ENCODE measurements at regions not wholly inside any gene's neighbourhood (a gene's known extent, or its start where the extent isn't known, plus 50 kb on each side); places are given as distances from the start of the nearest gene placed in this dataset.
A peak's percentile ranks its signal among the peaks of the same experiment; 100 is the strongest.
"Not testable (repeated sequence)": the region's sequence is repeated elsewhere in the genome, so short reads cannot be mapped to it uniquely, and the experiment has no call there.

- Histone ChIP-seq H3K27me3 (replicated peaks) (no peaks in the 10 kb centered on the region), H3K4me1 (replicated peaks) (no peaks in the 10 kb centered on the region), H3K36me3 (no peaks in the 10 kb centered on the region), H3K4me3 (no peak overlapping the region), H3K27ac (no peak overlapping the region), H3K9me3 (replicated peaks) (no peaks in the 10 kb centered on the region)
- no peak for DNase-seq (ENCODE audit: low read depth in 1 of 2, low spot score in 2 of 2)
These were observed 278.8 kb upstream of the CELF4 start for GRCh38 chr18:37844209-37844970.

GRCh38 chr18:37838083-37838482 lies 272.5 kb upstream of the CELF4 start:
- Histone ChIP-seq H3K36me3 (no peaks in the 10 kb centered on the region), H3K27ac (no peak overlapping the region), H3K27me3 (replicated peaks) (no peaks in the 10 kb centered on the region), H3K4me3 (no peak overlapping the region), H3K9me3 (replicated peaks) (no peaks in the 10 kb centered on the region; the same call in 1 of the 2 replicates), H3K4me1 (replicated peaks) (no peaks in the 10 kb centered on the region)
- DNase-seq (ENCODE audit: low read depth in 1 of 2, low spot score in 2 of 2), result no peak

- DNase-seq (ENCODE audit: low read depth in 1 of 2, low spot score in 2 of 2), result no peak
- H3K27me3 ChIP-seq (replicated peaks), result no peaks in the 10 kb centered on the region
- H3K36me3 ChIP-seq, result no peaks in the 10 kb centered on the region
- no peaks in the 10 kb centered on the region for H3K4me1 ChIP-seq (replicated peaks)
- no peak overlapping the region for H3K27ac ChIP-seq
- no peaks in the 10 kb centered on the region; the same call in 1 of the 2 replicates for H3K9me3 ChIP-seq (replicated peaks)
- H3K4me3 ChIP-seq, result no peak overlapping the region
These were observed 270.7 kb upstream of the CELF4 start for GRCh38 chr18:37836071-37836970.

GRCh38 chr18:37832010-37832695 lies 266.6 kb upstream of the CELF4 start:
- not testable (repeated sequence) for H3K36me3 ChIP-seq; DNase-seq (ENCODE audit: low read depth in 1 of 2, low spot score in 2 of 2); H3K27ac ChIP-seq; H3K27me3 ChIP-seq (replicated peaks); H3K4me1 ChIP-seq (replicated peaks); H3K9me3 ChIP-seq (replicated peaks); H3K4me3 ChIP-seq

- no peak for DNase-seq (ENCODE audit: low read depth in 1 of 2, low spot score in 2 of 2)
- Histone ChIP-seq H3K4me3 (no peak overlapping the region), H3K9me3 (replicated peaks) (peaks cover 3% of the 10 kb centered on the region; the same call in 1 of the 2 replicates), H3K27ac (no peak overlapping the region), H3K36me3 (no peaks in the 10 kb centered on the region), H3K4me1 (replicated peaks) (no peaks in the 10 kb centered on the region), H3K27me3 (replicated peaks) (no peaks in the 10 kb centered on the region)
These were observed 247.4 kb upstream of the CELF4 start for GRCh38 chr18:37812961-37813360.

GRCh38 chr18:37805773-37806404 lies 240.3 kb upstream of the CELF4 start:
- no peaks in the 10 kb centered on the region; the same call in 1 of the 2 replicates for H3K9me3 ChIP-seq (replicated peaks)
- no peak overlapping the region for H3K27ac ChIP-seq
- no peaks in the 10 kb centered on the region for H3K27me3 ChIP-seq (replicated peaks)
- no peak overlapping the region for H3K4me3 ChIP-seq
- no peaks in the 10 kb centered on the region for H3K36me3 ChIP-seq
- no peak for DNase-seq (ENCODE audit: low read depth in 1 of 2, low spot score in 2 of 2)
- H3K4me1 ChIP-seq (replicated peaks), result no peaks in the 10 kb centered on the region

GRCh38 chr18:37796823-37797349 lies 231.3 kb upstream of the CELF4 start:
- DNase-seq (ENCODE audit: low read depth in 1 of 2, low spot score in 2 of 2), result no peak
- Histone ChIP-seq H3K4me1 (replicated peaks) (no peaks in the 10 kb centered on the region), H3K9me3 (replicated peaks) (no peaks in the 10 kb centered on the region; the same call in 1 of the 2 replicates), H3K27ac (no peak overlapping the region), H3K4me3 (no peak overlapping the region), H3K36me3 (no peaks in the 10 kb centered on the region), H3K27me3 (replicated peaks) (no peaks in the 10 kb centered on the region)

- no peak overlapping the region for H3K27ac ChIP-seq
- H3K4me3 ChIP-seq, result no peak overlapping the region
- no peak for DNase-seq (ENCODE audit: low read depth in 1 of 2, low spot score in 2 of 2)
- H3K27me3 ChIP-seq (replicated peaks), result no peaks in the 10 kb centered on the region
- no peaks in the 10 kb centered on the region for H3K36me3 ChIP-seq
- no peaks in the 10 kb centered on the region for H3K4me1 ChIP-seq (replicated peaks)
- H3K9me3 ChIP-seq (replicated peaks), result no peaks in the 10 kb centered on the region
These were observed 221.9 kb upstream of the CELF4 start for GRCh38 chr18:37787452-37787851.

- no peak for DNase-seq (ENCODE audit: low read depth in 1 of 2, low spot score in 2 of 2)
- Histone ChIP-seq H3K4me3 (no peak overlapping the region), H3K27ac (no peak overlapping the region), H3K36me3 (no peaks in the 10 kb centered on the region), H3K4me1 (replicated peaks) (no peaks in the 10 kb centered on the region), H3K9me3 (replicated peaks) (no peaks in the 10 kb centered on the region), H3K27me3 (replicated peaks) (no peaks in the 10 kb centered on the region)
These were observed 218.2 kb upstream of the CELF4 start for GRCh38 chr18:37783771-37784170.

- no peak overlapping the region for H3K4me3 ChIP-seq
- H3K27ac ChIP-seq, result no peak overlapping the region
- no peaks in the 10 kb centered on the region for H3K36me3 ChIP-seq
- no peaks in the 10 kb centered on the region for H3K9me3 ChIP-seq (replicated peaks)
- H3K27me3 ChIP-seq (replicated peaks), result no peaks in the 10 kb centered on the region
- no peaks in the 10 kb centered on the region for H3K4me1 ChIP-seq (replicated peaks)
- no peak for DNase-seq (ENCODE audit: low read depth in 1 of 2, low spot score in 2 of 2)
These were observed 213.6 kb upstream of the CELF4 start for GRCh38 chr18:37779220-37779619.

GRCh38 chr18:37778417-37779165 lies 213.0 kb upstream of the CELF4 start:
- H3K36me3 ChIP-seq, result no peaks in the 10 kb centered on the region
- H3K9me3 ChIP-seq (replicated peaks), result no peaks in the 10 kb centered on the region
- DNase-seq (ENCODE audit: low read depth in 1 of 2, low spot score in 2 of 2), result peak; percentile 27 to 53
- no peaks in the 10 kb centered on the region for H3K4me1 ChIP-seq (replicated peaks)
- no peak overlapping the region for H3K27ac ChIP-seq
- H3K27me3 ChIP-seq (replicated peaks), result no peaks in the 10 kb centered on the region
- H3K4me3 ChIP-seq, result no peak overlapping the region

GRCh38 chr18:37769826-37770225 lies 204.2 kb upstream of the CELF4 start:
- no peak for DNase-seq (ENCODE audit: low read depth in 1 of 2, low spot score in 2 of 2)
- Histone ChIP-seq H3K4me3 (no peak overlapping the region), H3K36me3 (no peaks in the 10 kb centered on the region), H3K27ac (no peak overlapping the region), H3K27me3 (replicated peaks) (no peaks in the 10 kb centered on the region), H3K9me3 (replicated peaks) (no peaks in the 10 kb centered on the region), H3K4me1 (replicated peaks) (no peaks in the 10 kb centered on the region)
